Spleen (tissue), 11 donors: ENCODE measurements at regions not wholly inside any gene's neighbourhood (a gene's known extent, or its start where the extent isn't known, plus 50 kb on each side); places are given as distances from the start of the nearest gene placed in this dataset.
"Not testable (repeated sequence)": the region's sequence is repeated elsewhere in the genome, so short reads cannot be mapped to it uniquely, and the experiment has no call there.

Experiments
- DNase-seq: peaks from one replicate; pipeline ENCODE4 v3.0.0-alpha.2; 2020
- H3K27ac ChIP-seq, 8 donors: fragments of 200-600 bp; sonication (generic) in 7 of 8; 1 replicate in 4 of 8; 2 replicates in 4 of 8; pipeline versions ENCODE4 v1.5.0 to v1.8.0; 2016 to 2021; ENCODE audit warnings: inconsistent platforms in 4 of 8, mild to moderate bottlenecking in 4 of 8, moderate library complexity in 1 of 8
- H3K27me3 ChIP-seq, 7 donors: fragments of 200-600 bp; sonication (generic) in 6 of 7; replicated peaks in 1 of 7; 1 replicate in 4 of 7; 2 replicates in 3 of 7; pipeline versions ENCODE4 v1.5.0 to v1.8.0; 2016 to 2021; ENCODE audit warnings: inconsistent platforms in 3 of 7, mild to moderate bottlenecking in 1 of 7
- H3K36me3 ChIP-seq, 6 donors: fragments of 200-600 bp; sonication (generic) in 5 of 6; 1 replicate in 4 of 6; 2 replicates in 2 of 6; pipeline versions ENCODE4 v1.5.0 to v1.8.0; 2016 to 2021; ENCODE audit warnings: inconsistent platforms in 2 of 6
- H3K4me1 ChIP-seq, 6 donors: fragments of 200-600 bp; sonication (generic) in 5 of 6; 1 replicate in 3 of 6; 2 replicates in 3 of 6; pipeline versions ENCODE4 v1.5.0 to v1.8.0; 2016 to 2021; ENCODE audit warnings: inconsistent platforms in 3 of 6
- H3K4me3 ChIP-seq, 8 donors: fragments of 200-600 bp; sonication (generic) in 7 of 8; 1 replicate in 4 of 8; 2 replicates in 4 of 8; pipeline versions ENCODE4 v1.5.0 to v1.8.0; 2016 to 2021; ENCODE audit warnings: inconsistent platforms in 4 of 8, mild to moderate bottlenecking in 4 of 8, moderate library complexity in 2 of 8
- H3K9me3 ChIP-seq, 8 donors: fragments of 200-600 bp; sonication (generic) in 7 of 8; 1 replicate in 4 of 8; 2 replicates in 4 of 8; pipeline versions ENCODE4 v1.5.0 to v1.8.0; 2016 to 2021; ENCODE audit warnings: inconsistent platforms in 4 of 8
- CTCF ChIP-seq, 11 experiments: fragments of 200-600 bp in 7 of 11; fragments of 450-650 bp in 4 of 11; sonication (generic) in 4 of 11; IDR thresholded peaks in 8 of 11; conservative IDR thresholded peaks in 3 of 11; 1 replicate in 7 of 11; 2 replicates in 4 of 11; pipeline versions ENCODE4 v1.4.0 to v1.8.0; 2016 to 2021; ENCODE audit warnings: antibody characterized with exemption in 11 of 11, inconsistent platforms in 4 of 11, mild to moderate bottlenecking in 1 of 11
- POLR2A ChIP-seq, 3 donors: fragments of 450-650 bp; IDR thresholded peaks; one replicate each; pipeline ENCODE4 v1.5.1; 2017; ENCODE audit warnings: antibody characterized with exemption in 3 of 3, mild to moderate bottlenecking in 1 of 3
- POLR2AphosphoS5 ChIP-seq, 3 donors: sonication (generic); formaldehyde crosslinking; IDR thresholded peaks; one replicate each; pipeline ENCODE4 v1.5.1; 2017; ENCODE audit warnings: antibody characterized with exemption in 3 of 3
- WGBS, 5 donors: extraction: QIAGEN DNeasy Blood & Tissue Kit in 3 of 5; methylation state at CpG; one replicate each; pipeline versions ENCODE4 v1.1.5 to v1.1.7; 2013 to 2018; 5-methylcytosine and 5-hydroxymethylcytosine counted together
- intact Hi-C: fragments of 100-400 bp; cut with DNase I; formaldehyde crosslinking; loops from one replicate; pipeline ENCODE4 v1.15.0; 2023; ENCODE audit warnings: low total_unique reads
- donor health status: healthy with polysubstance abuse.
- donor health status: DM: no; HTN: no; CAD: no; lungs with moderate emphysema.
- donor health status: DM: no; HTN: no; CAD: no.
- donor health status: Bipolar disorder and iron deficiency.
- donor health status: healthy.
- donor health status: DM: no; HTN: no; CAD: no.
- donor health status: DM: yes; HTN: yes; CAD: no.

GRCh38 chr14:45939572-45939971 lies 686.6 kb upstream of the MIS18BP1 start:
- Histone ChIP-seq H3K27ac (no peak overlapping the region), H3K36me3 (no peaks in the 10 kb centered on the region), H3K4me3 (no peak overlapping the region), H3K4me1 (no peaks in the 10 kb centered on the region), H3K27me3 (no peaks in the 10 kb centered on the region), H3K9me3 (peaks cover 0 to 32% (median 18%) of the 10 kb centered on the region in 8 donors)
- DNase-seq: no peak
- intact Hi-C loops: no loop called here
- TF ChIP-seq POLR2AphosphoS5 (IDR thresholded peaks at IDR 0.05) (no peak), CTCF (IDR thresholded peaks at IDR 0.05 in 8 of 11, conservative IDR thresholded peaks at IDR 0.05 in 3 of 11) (no peak)

DNA sequence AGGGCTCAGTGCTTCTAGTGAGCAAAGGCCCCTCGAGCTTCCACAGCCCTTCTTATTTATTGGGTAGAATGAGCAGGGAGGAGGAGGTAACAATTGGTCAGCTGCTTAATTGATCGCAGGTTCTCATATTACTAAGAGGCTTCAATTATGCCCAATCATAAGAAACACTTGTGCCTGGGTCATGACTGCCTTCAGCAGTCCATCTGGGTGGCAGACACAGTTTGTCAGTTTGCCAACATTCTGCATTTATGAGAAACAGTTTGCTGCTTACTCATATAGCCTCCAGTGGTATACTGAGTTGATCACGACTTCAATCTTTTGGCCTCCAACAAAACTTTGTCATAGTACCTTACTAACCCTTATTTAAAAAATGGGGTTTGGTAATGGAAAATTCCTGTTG lies 667.0 kb upstream of the MIS18BP1 start:
- H3K4me3 ChIP-seq, H3K27ac ChIP-seq, H3K36me3 ChIP-seq, H3K4me1 ChIP-seq, intact Hi-C loops, H3K27me3 ChIP-seq, DNase-seq: not testable (repeated sequence)
- 67 to 75% (median 73%) methylated on average over 3 of the region's 3 CpGs for WGBS, 5 donors
- H3K9me3 ChIP-seq: peaks cover 0 to 27% (median 12%) of the 10 kb centered on the region in 8 donors

- Histone ChIP-seq H3K4me1 (no peaks in the 10 kb centered on the region), H3K27ac (no peak overlapping the region), H3K27me3 (no peaks in the 10 kb centered on the region), H3K9me3 (peaks cover 0 to 61% (median 41%) of the 10 kb centered on the region in 8 donors), H3K4me3 (no peak overlapping the region), H3K36me3 (no peaks in the 10 kb centered on the region)
- intact Hi-C loops: no loop called here
- 42 to 71% (median 60%) methylated on average over 3 of the region's 3 CpGs for WGBS, 5 donors
- DNase-seq: no peak
- TF ChIP-seq CTCF (IDR thresholded peaks at IDR 0.05 in 8 of 11, conservative IDR thresholded peaks at IDR 0.05 in 3 of 11) (no peak), POLR2AphosphoS5 (IDR thresholded peaks at IDR 0.05) (no peak), POLR2A (IDR thresholded peaks at IDR 0.05) (no peak)
Measured at GRCh38 chr14:45916340-45916953, 663.4 kb upstream of the MIS18BP1 start.

DNA sequence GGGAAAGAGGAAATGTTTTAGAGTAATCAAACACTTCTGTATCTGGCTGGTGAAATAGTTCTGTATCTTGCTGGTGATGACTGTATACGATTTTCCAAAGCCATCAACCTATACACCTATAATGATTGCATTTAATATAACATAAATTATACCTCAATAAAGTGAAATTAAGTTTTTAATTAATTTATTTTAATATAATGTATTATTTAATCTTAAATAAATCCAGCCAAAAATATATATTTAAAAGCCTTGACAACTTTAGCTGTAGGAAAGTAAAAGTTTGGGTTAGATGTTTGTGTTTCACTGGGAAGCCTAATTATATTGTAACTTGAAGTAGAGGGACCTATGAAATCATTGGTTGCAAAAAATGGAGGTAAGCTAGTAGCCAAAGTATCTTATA lies 654.8 kb upstream of the MIS18BP1 start:
- 52 to 75% (median 69%) methylated on average over 1 of the region's 1 CpG for WGBS, 5 donors
- no peak overlapping the region for H3K27ac ChIP-seq
- no peak overlapping the region for H3K4me3 ChIP-seq
- TF ChIP-seq CTCF (IDR thresholded peaks at IDR 0.05 in 8 of 11, conservative IDR thresholded peaks at IDR 0.05 in 3 of 11) (no peak), POLR2AphosphoS5 (IDR thresholded peaks at IDR 0.05) (no peak), POLR2A (IDR thresholded peaks at IDR 0.05) (no peak)
- DNase-seq: no peak
- no peaks in the 10 kb centered on the region for H3K4me1 ChIP-seq
- H3K9me3 ChIP-seq: peaks cover 0 to 33% (median 20%) of the 10 kb centered on the region in 8 donors
- intact Hi-C loops: no loop called here
- H3K27me3 ChIP-seq: no peaks in the 10 kb centered on the region
- no peaks in the 10 kb centered on the region for H3K36me3 ChIP-seq

GRCh38 chr14:45906257-45906656 lies 653.3 kb upstream of the MIS18BP1 start:
- no peak overlapping the region for H3K4me3 ChIP-seq
- no peaks in the 10 kb centered on the region for H3K4me1 ChIP-seq
- WGBS, 5 donors: 61 to 81% (median 74%) methylated on average over 1 of the region's 1 CpG
- H3K27me3 ChIP-seq: no peaks in the 10 kb centered on the region
- DNase-seq: no peak
- H3K27ac ChIP-seq: no peak overlapping the region
- TF ChIP-seq POLR2AphosphoS5 (IDR thresholded peaks at IDR 0.05): no peak
- TF ChIP-seq CTCF (IDR thresholded peaks at IDR 0.05 in 8 of 11, conservative IDR thresholded peaks at IDR 0.05 in 3 of 11): no peak
- H3K9me3 ChIP-seq: peaks cover 0 to 25% (median 14%) of the 10 kb centered on the region in 8 donors
- intact Hi-C loops: no loop called here
- H3K36me3 ChIP-seq: no peaks in the 10 kb centered on the region
